Parathyroid adenoma (tissue), 2 donors: ENCODE measurements at regions not wholly inside any gene's neighbourhood (a gene's known extent, or its start where the extent isn't known, plus 50 kb on each side); places are given as distances from the start of the nearest gene placed in this dataset.

Source experiments
- H2AFZ ChIP-seq: fragments of 300-600 bp; sonication (generic); one replicate; pipeline ENCODE4 v1.7.0; 2017; ENCODE audit warnings: antibody characterized with exemption, mild to moderate bottlenecking
- H3K27ac ChIP-seq: fragments of 300-600 bp; sonication (generic); one replicate; pipeline ENCODE4 v1.7.0; 2017
- H3K27me3 ChIP-seq: fragments of 300-600 bp; sonication (generic); one replicate; pipeline ENCODE4 v1.7.0; 2017; ENCODE audit warnings: low read length; ENCODE audit not compliant: control insufficient read depth, insufficient read depth
- H3K36me3 ChIP-seq: fragments of 300-600 bp; sonication (generic); one replicate; pipeline ENCODE4 v1.7.0; 2017; ENCODE audit warnings: low read length; ENCODE audit not compliant: control insufficient read depth, insufficient read depth
- H3K4me1 ChIP-seq: fragments of 300-600 bp; sonication (generic); one replicate; pipeline ENCODE4 v1.7.0; 2017; ENCODE audit warnings: control low read depth
- H3K4me2 ChIP-seq: fragments of 300-600 bp; sonication (generic); one replicate; pipeline ENCODE4 v1.7.0; 2017; ENCODE audit warnings: low read length
- H3K4me3 ChIP-seq: fragments of 300-600 bp; sonication (generic); one replicate; pipeline ENCODE4 v1.7.0; 2017; ENCODE audit warnings: low read depth, low read length
- H3K79me2 ChIP-seq: fragments of 300-600 bp; sonication (generic); one replicate; pipeline ENCODE4 v1.7.0; 2017; ENCODE audit warnings: control low read depth
- H3K9ac ChIP-seq: fragments of 300-600 bp; sonication (generic); one replicate; pipeline ENCODE4 v1.7.0; 2017; ENCODE audit warnings: mild to moderate bottlenecking
- H3K9me3 ChIP-seq: fragments of 300-600 bp; sonication (generic); one replicate; pipeline ENCODE4 v1.7.0; 2017; ENCODE audit warnings: low read length; ENCODE audit not compliant: control insufficient read depth
- TF ChIP-seq, protein P1 (sequence below): fragments of 300-600 bp; sonication (generic); IDR thresholded peaks from one replicate; pipeline ENCODE4 v1.7.0; 2017; ENCODE audit warnings: antibody characterized with exemption, mild to moderate bottlenecking
- donor health status: primary hyperparathyroidism.

GRCh38 chr5:124395926-124396325 lies 350.5 kb downstream of the ZNF608 start:
- TF ChIP-seq, protein P1, sequence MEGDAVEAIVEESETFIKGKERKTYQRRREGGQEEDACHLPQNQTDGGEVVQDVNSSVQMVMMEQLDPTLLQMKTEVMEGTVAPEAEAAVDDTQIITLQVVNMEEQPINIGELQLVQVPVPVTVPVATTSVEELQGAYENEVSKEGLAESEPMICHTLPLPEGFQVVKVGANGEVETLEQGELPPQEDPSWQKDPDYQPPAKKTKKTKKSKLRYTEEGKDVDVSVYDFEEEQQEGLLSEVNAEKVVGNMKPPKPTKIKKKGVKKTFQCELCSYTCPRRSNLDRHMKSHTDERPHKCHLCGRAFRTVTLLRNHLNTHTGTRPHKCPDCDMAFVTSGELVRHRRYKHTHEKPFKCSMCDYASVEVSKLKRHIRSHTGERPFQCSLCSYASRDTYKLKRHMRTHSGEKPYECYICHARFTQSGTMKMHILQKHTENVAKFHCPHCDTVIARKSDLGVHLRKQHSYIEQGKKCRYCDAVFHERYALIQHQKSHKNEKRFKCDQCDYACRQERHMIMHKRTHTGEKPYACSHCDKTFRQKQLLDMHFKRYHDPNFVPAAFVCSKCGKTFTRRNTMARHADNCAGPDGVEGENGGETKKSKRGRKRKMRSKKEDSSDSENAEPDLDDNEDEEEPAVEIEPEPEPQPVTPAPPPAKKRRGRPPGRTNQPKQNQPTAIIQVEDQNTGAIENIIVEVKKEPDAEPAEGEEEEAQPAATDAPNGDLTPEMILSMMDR, result no peak
- Histone ChIP-seq H3K4me1 (no peaks in the 10 kb centered on the region), H3K27ac (no peak overlapping the region), H3K4me2 (no peak overlapping the region), H3K9me3 (no peaks in the 10 kb centered on the region), H3K9ac (no peak overlapping the region), H3K36me3 (no peaks in the 10 kb centered on the region), H2AFZ (no peak overlapping the region), H3K79me2 (no peaks in the 10 kb centered on the region), H3K4me3 (no peak overlapping the region), H3K27me3 (no peaks in the 10 kb centered on the region)

- Histone ChIP-seq H3K4me3 (no peak overlapping the region), H3K79me2 (no peaks in the 10 kb centered on the region), H3K27me3 (no peaks in the 10 kb centered on the region), H3K9me3 (no peaks in the 10 kb centered on the region), H3K9ac (no peak overlapping the region), H3K4me2 (no peak overlapping the region), H2AFZ (no peak overlapping the region), H3K27ac (no peak overlapping the region), H3K36me3 (no peaks in the 10 kb centered on the region), H3K4me1 (no peaks in the 10 kb centered on the region)
- TF ChIP-seq, protein P1, result no peak
These were observed 351.2 kb downstream of the ZNF608 start for GRCh38 chr5:124395287-124395686.

DNA sequence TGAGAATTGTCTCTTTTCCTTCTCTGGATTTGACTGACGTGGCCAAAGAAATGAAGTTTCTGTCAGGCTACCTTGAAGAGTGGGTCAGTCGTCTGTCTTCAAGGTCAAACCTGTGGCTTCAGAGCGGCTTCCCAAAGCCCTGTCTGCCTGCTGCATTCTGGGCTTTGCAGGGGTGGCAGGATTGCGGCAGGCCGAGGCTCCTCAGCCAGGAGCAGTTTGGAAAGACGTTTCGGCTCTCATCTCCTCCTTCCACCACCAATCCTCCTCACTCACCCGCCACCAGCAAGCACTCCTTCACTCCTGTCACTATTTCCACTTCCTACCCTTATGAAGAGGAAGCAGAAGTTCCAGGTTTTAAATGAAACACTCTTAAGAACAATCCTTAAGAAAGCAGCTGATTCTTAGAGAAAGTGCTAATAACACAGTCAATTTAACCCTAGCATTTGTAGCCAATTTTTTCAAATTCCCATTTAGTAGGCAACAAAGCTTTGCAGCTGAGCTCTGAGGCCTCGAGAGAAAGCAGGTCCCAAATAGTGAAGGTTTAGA lies 351.7 kb downstream of the ZNF608 start:
- Histone ChIP-seq H3K4me1 (no peaks in the 10 kb centered on the region), H3K9ac (no peak overlapping the region), H3K27ac (no peak overlapping the region), H3K9me3 (no peaks in the 10 kb centered on the region), H3K79me2 (no peaks in the 10 kb centered on the region), H2AFZ (no peak overlapping the region), H3K4me2 (no peak overlapping the region), H3K4me3 (no peak overlapping the region), H3K27me3 (no peaks in the 10 kb centered on the region), H3K36me3 (no peaks in the 10 kb centered on the region)
- TF ChIP-seq, protein P1, result no peak

- Histone ChIP-seq H3K9ac (no peak overlapping the region), H3K4me1 (no peaks in the 10 kb centered on the region), H3K27ac (no peak overlapping the region), H3K4me2 (no peak overlapping the region), H3K4me3 (no peak overlapping the region), H2AFZ (no peak overlapping the region), H3K36me3 (no peaks in the 10 kb centered on the region), H3K79me2 (no peaks in the 10 kb centered on the region), H3K9me3 (no peaks in the 10 kb centered on the region), H3K27me3 (no peaks in the 10 kb centered on the region)
- TF ChIP-seq, protein P1, result no peak
These were observed 352.7 kb downstream of the ZNF608 start for GRCh38 chr5:124393584-124394379.

- H3K27ac ChIP-seq, result no peak overlapping the region
- TF ChIP-seq, protein P1, result no peak
- no peaks in the 10 kb centered on the region for H3K36me3 ChIP-seq
- no peak overlapping the region for H2AFZ ChIP-seq
- H3K4me1 ChIP-seq, result no peaks in the 10 kb centered on the region
- no peaks in the 10 kb centered on the region for H3K9me3 ChIP-seq
- H3K4me2 ChIP-seq, result no peak overlapping the region
- no peak overlapping the region for H3K4me3 ChIP-seq
- no peak overlapping the region for H3K9ac ChIP-seq
- H3K79me2 ChIP-seq, result no peaks in the 10 kb centered on the region
- H3K27me3 ChIP-seq, result no peaks in the 10 kb centered on the region
These were observed 362.7 kb downstream of the ZNF608 start for GRCh38 chr5:124383693-124384092.
